GM12891 (cell line): ENCODE measurements at regions not wholly inside any gene's neighbourhood (a gene's known extent, or its start where the extent isn't known, plus 50 kb on each side); places are given as distances from the start of the nearest gene placed in this dataset.

Source experiments
- PAX5 ChIP-seq: IDR thresholded peaks from 2 replicates; pipeline ENCODE4 v1.6.1; 2011; ENCODE audit warnings: low read length, moderate library complexity, mild to moderate bottlenecking; ENCODE audit not compliant: insufficient read depth, severe bottlenecking
- POLR2A ChIP-seq: IDR thresholded peaks from 2 replicates; pipeline ENCODE4 v1.6.1; 2011; ENCODE audit warnings: low read depth, low read length, control low read depth
- POLR2AphosphoS5 ChIP-seq: IDR thresholded peaks from 2 replicates; pipeline ENCODE4 v1.6.1; 2011; ENCODE audit warnings: low read depth, low read length, control low read depth
- SPI1 ChIP-seq: IDR thresholded peaks from 2 replicates; pipeline ENCODE4 v1.6.1; 2011; ENCODE audit warnings: low read depth, low read length, control low read depth
- TAF1 ChIP-seq: IDR thresholded peaks from 2 replicates; pipeline ENCODE4 v1.6.1; 2011; ENCODE audit warnings: low read depth, low read length, control low read depth

- TF ChIP-seq POLR2AphosphoS5 (no peak), POLR2A (no peak), PAX5 (no peak), TAF1 (no peak), SPI1 (no peak)
Observed at GRCh38 chr5:124580512-124580911, 165.9 kb downstream of the ZNF608 start.
